ENCODE measurements at regions not wholly inside any gene's neighbourhood (a gene's known extent, or its start where the extent isn't known, plus 50 kb on each side); places are given as distances from the start of the nearest gene placed in this dataset.
"Not testable (repeated sequence)": the region's sequence is repeated elsewhere in the genome, so short reads cannot be mapped to it uniquely, and the experiment has no call there.

DNA sequence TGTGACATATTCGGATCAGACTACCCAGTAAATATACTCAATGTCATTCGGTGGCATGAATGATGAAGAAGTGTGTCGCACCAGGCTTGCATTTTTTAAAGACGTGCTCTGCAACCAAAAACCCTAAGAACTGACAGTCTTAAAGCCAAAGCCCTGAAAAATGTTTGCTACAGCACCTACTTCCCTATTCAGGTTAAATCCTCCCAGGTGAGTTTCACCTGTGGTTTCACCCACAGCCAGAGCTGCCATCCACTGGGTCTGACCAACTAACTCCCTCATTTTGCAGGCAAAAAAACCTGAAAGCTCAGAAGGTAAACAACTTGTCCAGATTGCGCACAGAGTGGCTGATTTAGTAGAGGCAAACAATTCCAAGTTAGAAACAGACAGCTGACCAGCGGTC lies 222.3 kb upstream of the MGAT5 start:
- Histone ChIP-seq H3K36me3 (ENCODE audit: control insufficient read depth, insufficient read depth, low read length) (no peaks in the 10 kb centered on the region), H3K4me3 (ENCODE audit: low read length) (no peak overlapping the region), H3K4me1 (ENCODE audit: control insufficient read depth, insufficient read depth, low read length) (no peaks in the 10 kb centered on the region), H3K27me3 (ENCODE audit: control insufficient read depth, insufficient read depth, low read length) (no peaks in the 10 kb centered on the region), H3K27ac (ENCODE audit: low read depth, low read length) (no peak overlapping the region), H3K9ac (ENCODE audit: low read length) (no peak overlapping the region)

DNA sequence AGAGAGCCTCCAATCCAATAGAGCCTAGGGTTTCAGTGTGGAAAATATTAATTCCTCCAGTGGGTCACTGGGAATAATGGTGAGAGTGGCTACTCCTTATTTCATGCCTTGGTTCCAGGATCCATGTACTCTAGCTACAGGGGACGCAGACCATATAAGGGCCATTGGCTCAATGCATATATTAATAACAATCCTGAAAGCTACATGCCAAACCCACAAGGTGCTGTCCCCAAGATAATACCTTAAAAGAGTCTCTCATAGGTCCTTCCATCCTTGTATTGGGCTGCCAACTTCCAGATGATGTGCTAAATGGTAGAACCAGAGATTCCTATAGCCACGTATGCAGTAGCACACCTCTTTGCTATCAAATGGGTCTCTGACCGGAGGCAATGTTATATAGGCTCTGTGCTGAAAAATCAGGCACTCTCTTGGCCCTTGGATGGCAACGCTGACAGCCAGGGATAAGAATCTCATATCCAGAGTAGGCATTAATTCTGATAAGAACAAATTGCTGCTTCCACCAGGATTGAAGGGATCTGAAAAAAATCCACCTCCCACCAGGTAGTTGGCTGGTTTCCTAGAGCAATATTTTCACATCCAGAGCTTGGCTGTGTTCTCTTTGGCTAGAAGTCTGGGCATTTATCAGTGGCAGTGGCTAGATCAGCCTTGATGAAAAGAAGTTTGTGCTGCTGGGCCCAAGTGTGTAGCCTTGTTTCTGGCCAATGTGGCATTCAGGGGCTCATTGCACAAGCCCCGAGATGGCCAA lies 218.1 kb upstream of the MGAT5 start:
- H3K27ac ChIP-seq (ENCODE audit: low read depth, low read length) = no peak overlapping the region
- H3K36me3 ChIP-seq (ENCODE audit: control insufficient read depth, insufficient read depth, low read length) = no peaks in the 10 kb centered on the region
- no peaks in the 10 kb centered on the region for H3K27me3 ChIP-seq (ENCODE audit: control insufficient read depth, insufficient read depth, low read length)
- no peaks in the 10 kb centered on the region for H3K4me1 ChIP-seq (ENCODE audit: control insufficient read depth, insufficient read depth, low read length)
- H3K4me3 ChIP-seq (ENCODE audit: low read length) = no peak overlapping the region
- H3K9ac ChIP-seq (ENCODE audit: low read length) = no peak overlapping the region

DNA sequence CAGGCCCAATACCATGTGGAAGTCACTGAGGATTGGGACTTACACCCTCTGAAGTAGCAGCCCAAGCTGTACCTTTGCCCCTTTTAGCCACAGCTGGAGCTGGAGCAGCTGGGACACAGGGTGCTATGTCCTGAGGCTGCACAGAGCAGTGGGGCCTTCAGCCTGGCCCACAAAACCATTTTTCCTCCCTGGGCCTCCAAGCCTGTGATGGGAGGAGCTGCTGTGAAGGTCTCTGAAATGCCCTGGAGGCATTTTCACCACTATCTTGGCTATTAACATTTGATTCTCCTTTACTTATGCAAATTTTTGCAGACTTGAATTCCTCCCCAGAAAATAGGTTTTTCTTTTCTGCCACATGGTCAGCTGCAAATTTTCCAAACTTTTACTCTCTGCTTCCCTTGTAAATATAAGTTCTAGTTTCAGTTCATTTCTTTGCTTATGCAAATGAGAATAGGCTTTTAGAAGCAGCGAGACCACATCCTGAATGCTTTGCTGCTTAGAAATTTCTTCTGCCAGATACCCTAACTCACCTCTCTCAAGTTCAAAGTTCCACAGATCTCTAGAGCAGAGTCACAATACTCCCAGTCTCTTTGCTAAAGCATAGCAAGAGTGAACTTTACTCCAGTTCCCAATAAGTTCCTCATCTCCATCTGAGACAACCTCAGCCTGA lies 213.8 kb upstream of the MGAT5 start:
- no peaks in the 10 kb centered on the region for H3K4me1 ChIP-seq (ENCODE audit: control insufficient read depth, insufficient read depth, low read length)
- no peaks in the 10 kb centered on the region for H3K27me3 ChIP-seq (ENCODE audit: control insufficient read depth, insufficient read depth, low read length)
- no peaks in the 10 kb centered on the region for H3K36me3 ChIP-seq (ENCODE audit: control insufficient read depth, insufficient read depth, low read length)
- no peak overlapping the region for H3K4me3 ChIP-seq (ENCODE audit: low read length)
- no peak overlapping the region for H3K27ac ChIP-seq (ENCODE audit: low read depth, low read length)
- H3K9ac ChIP-seq (ENCODE audit: low read length) = no peak overlapping the region

DNA sequence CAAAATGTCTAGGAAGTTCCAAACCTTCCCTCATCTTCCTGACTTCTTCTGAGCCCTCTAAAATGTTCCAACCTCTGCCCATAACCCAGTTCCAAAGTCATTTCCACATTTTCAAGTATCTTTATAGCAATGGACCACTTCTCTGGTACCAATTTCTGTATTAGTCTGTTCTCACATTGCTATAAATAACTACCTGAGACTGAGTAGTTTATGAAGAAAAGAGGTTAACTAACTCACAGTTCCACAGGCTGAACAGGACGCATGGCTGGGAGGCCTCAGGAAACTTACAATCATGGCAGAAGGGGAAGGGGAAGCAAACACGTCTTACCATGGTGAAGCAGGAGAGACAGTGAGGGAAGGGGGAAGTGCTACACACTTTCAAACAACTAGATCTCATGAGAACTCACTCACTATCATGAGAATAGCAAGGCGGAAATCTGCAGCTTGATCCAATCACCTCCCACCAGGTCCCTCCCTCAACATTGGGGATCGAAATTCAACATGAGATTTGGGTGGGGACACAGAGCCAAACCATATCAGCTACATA lies 213.2 kb upstream of the MGAT5 start:
- H3K27me3 ChIP-seq (ENCODE audit: control insufficient read depth, insufficient read depth, low read length); H3K4me1 ChIP-seq (ENCODE audit: control insufficient read depth, insufficient read depth, low read length); H3K36me3 ChIP-seq (ENCODE audit: control insufficient read depth, insufficient read depth, low read length); H3K4me3 ChIP-seq (ENCODE audit: low read length); H3K9ac ChIP-seq (ENCODE audit: low read length); H3K27ac ChIP-seq (ENCODE audit: low read depth, low read length): not testable (repeated sequence)

DNA sequence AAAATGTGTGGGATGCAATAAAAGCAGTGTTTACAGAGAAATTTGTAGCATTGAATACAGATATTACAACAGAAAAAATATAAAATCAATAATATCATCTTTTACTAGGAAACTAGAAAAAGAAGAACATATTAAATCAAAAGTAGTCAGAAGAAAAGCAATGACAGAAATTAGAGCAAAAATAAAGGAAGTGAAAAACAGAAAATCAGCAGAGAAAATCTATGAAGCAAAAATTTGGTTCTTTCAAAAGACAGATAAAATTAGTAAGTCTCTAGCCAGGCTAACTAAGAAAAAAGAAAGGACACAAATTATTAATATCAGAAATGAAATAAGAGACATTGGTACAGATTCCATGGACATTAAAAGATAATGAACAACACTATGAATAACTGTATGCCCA lies 212.0 kb upstream of the MGAT5 start:
- Histone ChIP-seq H3K4me1 (ENCODE audit: control insufficient read depth, insufficient read depth, low read length) (no peaks in the 10 kb centered on the region), H3K27me3 (ENCODE audit: control insufficient read depth, insufficient read depth, low read length) (no peaks in the 10 kb centered on the region), H3K4me3 (ENCODE audit: low read length) (no peak overlapping the region), H3K36me3 (ENCODE audit: control insufficient read depth, insufficient read depth, low read length) (no peaks in the 10 kb centered on the region), H3K9ac (ENCODE audit: low read length) (no peak overlapping the region), H3K27ac (ENCODE audit: low read depth, low read length) (no peak overlapping the region)

DNA sequence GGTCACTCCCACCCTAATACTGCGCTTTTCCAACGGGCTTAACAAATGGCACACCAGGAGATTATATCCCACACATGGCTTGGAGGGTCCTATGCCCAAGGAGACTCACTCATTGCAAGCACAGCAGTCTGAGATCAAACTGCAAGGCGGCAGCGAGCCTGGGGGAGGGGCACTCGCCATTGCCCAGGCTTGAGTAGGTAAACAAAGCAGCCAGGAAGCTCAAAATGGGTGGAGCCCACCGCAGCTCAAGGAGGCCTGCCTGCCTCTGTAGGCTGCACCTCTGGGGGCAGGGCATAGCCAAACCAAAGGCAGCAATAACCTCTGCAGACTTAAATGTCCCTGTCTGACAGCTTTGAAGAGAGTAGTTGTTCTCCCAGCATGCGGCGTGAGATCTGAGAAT lies 210.8 kb upstream of the MGAT5 start:
- H3K27me3 ChIP-seq (ENCODE audit: control insufficient read depth, insufficient read depth, low read length); H3K4me1 ChIP-seq (ENCODE audit: control insufficient read depth, insufficient read depth, low read length); H3K36me3 ChIP-seq (ENCODE audit: control insufficient read depth, insufficient read depth, low read length); H3K4me3 ChIP-seq (ENCODE audit: low read length); H3K9ac ChIP-seq (ENCODE audit: low read length); H3K27ac ChIP-seq (ENCODE audit: low read depth, low read length): not testable (repeated sequence)

DNA sequence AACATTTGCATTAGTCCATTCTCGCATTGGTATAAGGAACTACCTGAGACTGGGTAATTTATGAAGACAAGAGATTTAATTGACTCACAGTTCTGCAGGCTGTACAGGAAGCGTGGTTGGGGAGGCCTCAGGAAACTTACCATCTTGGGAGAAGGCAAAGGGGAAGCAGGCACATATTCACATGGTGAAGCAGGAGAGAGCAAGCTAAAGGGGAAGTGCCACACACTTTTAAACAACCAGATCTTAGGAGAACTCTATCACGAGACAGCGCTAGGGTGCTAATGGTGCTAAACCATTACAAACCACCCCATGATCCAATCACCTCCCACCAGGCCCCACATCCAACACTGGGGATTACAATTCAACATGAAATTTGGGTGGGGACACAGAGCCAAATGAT lies 201.7 kb upstream of the MGAT5 start:
- H3K9ac ChIP-seq (ENCODE audit: low read length) = no peak overlapping the region
- H3K4me3 ChIP-seq (ENCODE audit: low read length) = no peak overlapping the region
- no peaks in the 10 kb centered on the region for H3K27me3 ChIP-seq (ENCODE audit: control insufficient read depth, insufficient read depth, low read length)
- no peak overlapping the region for H3K27ac ChIP-seq (ENCODE audit: low read depth, low read length)
- no peaks in the 10 kb centered on the region for H3K4me1 ChIP-seq (ENCODE audit: control insufficient read depth, insufficient read depth, low read length)
- no peaks in the 10 kb centered on the region for H3K36me3 ChIP-seq (ENCODE audit: control insufficient read depth, insufficient read depth, low read length)

DNA sequence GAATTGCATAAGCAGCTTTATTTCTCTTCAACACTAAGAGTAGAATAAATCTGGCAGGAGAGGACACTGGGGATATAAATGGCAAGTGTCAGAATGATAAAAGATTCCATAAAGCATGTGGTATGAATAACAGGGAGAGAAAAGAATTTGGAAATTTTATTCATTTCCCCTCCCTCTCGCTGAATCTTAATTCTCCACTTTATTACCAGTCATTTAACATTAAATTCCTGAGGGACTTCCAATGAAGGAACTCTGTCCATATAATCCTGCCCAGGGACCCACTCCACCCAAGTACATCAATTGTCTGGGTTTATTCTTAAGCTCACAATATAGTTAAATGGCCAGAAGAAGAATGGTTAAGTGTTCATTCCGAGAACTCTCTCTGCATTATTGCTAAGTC lies 197.7 kb upstream of the MGAT5 start:
- Histone ChIP-seq H3K4me1 (ENCODE audit: control insufficient read depth, insufficient read depth, low read length) (no peaks in the 10 kb centered on the region), H3K36me3 (ENCODE audit: control insufficient read depth, insufficient read depth, low read length) (no peaks in the 10 kb centered on the region), H3K9ac (ENCODE audit: low read length) (no peak overlapping the region), H3K4me3 (ENCODE audit: low read length) (no peak overlapping the region), H3K27me3 (ENCODE audit: control insufficient read depth, insufficient read depth, low read length) (no peaks in the 10 kb centered on the region), H3K27ac (ENCODE audit: low read depth, low read length) (no peak overlapping the region)

DNA sequence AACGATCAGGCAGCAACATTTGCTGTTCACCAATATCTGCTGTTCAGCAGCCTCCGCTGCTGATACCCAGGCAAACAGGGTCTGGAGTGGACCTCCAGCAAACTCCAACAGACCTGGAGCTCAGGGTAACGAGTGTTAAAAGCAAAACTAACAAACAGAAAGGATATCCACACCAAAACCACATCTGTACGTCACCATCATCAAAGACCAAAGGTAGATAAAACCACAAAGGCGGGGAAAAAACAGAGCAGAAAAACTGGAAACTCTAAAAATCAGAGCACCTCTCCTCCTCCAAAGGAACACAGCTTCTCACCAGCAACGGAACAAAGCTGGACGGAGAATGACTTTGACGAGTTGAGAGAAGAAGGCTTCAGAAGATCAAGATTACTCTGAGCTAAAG lies 192.8 kb upstream of the MGAT5 start:
- not testable (repeated sequence) for H3K9ac ChIP-seq (ENCODE audit: low read length); H3K27me3 ChIP-seq (ENCODE audit: control insufficient read depth, insufficient read depth, low read length); H3K36me3 ChIP-seq (ENCODE audit: control insufficient read depth, insufficient read depth, low read length); H3K4me3 ChIP-seq (ENCODE audit: low read length); H3K27ac ChIP-seq (ENCODE audit: low read depth, low read length); H3K4me1 ChIP-seq (ENCODE audit: control insufficient read depth, insufficient read depth, low read length)

DNA sequence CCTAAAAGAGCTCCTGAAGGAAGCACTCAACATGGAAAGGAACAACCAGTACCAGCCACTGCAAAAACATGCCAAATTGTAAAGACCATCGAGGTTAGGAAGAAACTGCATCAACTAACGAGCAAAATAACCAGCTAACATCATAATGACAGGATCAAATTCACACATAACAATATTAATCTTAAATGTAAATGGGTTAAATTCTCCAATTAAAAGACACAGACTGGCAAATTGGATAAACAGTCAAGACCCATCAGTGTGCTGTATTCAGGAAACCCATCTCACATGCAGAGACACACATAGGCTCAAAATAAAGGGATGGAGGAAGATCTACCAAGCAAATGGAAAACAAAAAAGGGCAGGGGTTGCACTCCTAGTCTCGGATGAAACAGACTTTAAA lies 191.6 kb upstream of the MGAT5 start:
- H3K4me1 ChIP-seq (ENCODE audit: control insufficient read depth, insufficient read depth, low read length); H3K4me3 ChIP-seq (ENCODE audit: low read length); H3K27me3 ChIP-seq (ENCODE audit: control insufficient read depth, insufficient read depth, low read length); H3K36me3 ChIP-seq (ENCODE audit: control insufficient read depth, insufficient read depth, low read length); H3K9ac ChIP-seq (ENCODE audit: low read length); H3K27ac ChIP-seq (ENCODE audit: low read depth, low read length): not testable (repeated sequence)

DNA sequence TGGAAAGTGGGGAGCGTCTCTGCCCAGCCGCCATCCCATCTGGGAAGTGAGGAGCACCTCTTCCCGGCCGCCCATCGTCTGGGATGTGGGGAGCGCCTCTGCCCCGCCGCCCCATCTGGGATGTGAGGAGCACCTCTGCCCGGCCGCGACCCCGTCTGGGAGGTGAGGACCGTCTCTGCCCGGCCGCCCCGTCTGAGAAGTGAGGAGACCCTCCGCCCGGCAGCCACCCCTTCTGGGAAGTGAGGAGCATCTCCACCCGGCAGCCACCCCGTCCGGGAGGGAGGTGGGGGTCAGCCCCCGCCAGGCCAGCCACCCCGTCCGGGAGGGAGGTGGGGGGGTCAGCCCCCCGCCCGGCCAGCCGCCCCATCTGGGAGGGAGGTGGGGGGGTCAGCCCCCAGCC lies 190.0 kb upstream of the MGAT5 start:
- not testable (repeated sequence) for H3K4me3 ChIP-seq (ENCODE audit: low read length); H3K36me3 ChIP-seq (ENCODE audit: control insufficient read depth, insufficient read depth, low read length); H3K4me1 ChIP-seq (ENCODE audit: control insufficient read depth, insufficient read depth, low read length); H3K9ac ChIP-seq (ENCODE audit: low read length); H3K27ac ChIP-seq (ENCODE audit: low read depth, low read length); H3K27me3 ChIP-seq (ENCODE audit: control insufficient read depth, insufficient read depth, low read length)

DNA sequence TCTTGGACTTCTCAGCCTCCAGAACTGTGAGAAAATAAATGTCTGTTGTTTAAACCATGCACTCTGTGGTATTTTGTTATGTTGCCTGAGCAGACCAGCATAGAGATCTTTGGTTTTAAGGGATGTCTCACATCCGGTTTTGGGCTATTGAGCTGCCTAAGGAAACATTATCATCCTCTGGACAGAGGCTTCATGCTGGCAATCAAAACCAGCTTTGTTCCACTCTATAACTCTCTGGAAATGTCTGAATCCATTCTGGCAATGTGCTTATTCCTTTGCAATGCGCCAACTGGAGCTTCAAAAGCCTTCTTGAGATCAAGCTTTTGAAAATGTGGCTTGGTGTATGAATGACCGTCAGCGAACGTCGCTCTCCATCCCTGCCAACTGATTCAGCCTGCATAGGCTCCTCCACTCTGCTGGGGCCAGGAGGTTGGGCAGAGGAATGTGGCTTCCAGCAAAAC lies 183.6 kb upstream of the MGAT5 start:
- no peaks in the 10 kb centered on the region for H3K27me3 ChIP-seq (ENCODE audit: control insufficient read depth, insufficient read depth, low read length)
- H3K4me1 ChIP-seq (ENCODE audit: control insufficient read depth, insufficient read depth, low read length) = peaks cover 7% of the 10 kb centered on the region
- H3K36me3 ChIP-seq (ENCODE audit: control insufficient read depth, insufficient read depth, low read length) = no peaks in the 10 kb centered on the region
- H3K27ac ChIP-seq (ENCODE audit: low read depth, low read length) = no peak overlapping the region
- H3K9ac ChIP-seq (ENCODE audit: low read length) = no peak overlapping the region
- H3K4me3 ChIP-seq (ENCODE audit: low read length) = no peak overlapping the region

DNA sequence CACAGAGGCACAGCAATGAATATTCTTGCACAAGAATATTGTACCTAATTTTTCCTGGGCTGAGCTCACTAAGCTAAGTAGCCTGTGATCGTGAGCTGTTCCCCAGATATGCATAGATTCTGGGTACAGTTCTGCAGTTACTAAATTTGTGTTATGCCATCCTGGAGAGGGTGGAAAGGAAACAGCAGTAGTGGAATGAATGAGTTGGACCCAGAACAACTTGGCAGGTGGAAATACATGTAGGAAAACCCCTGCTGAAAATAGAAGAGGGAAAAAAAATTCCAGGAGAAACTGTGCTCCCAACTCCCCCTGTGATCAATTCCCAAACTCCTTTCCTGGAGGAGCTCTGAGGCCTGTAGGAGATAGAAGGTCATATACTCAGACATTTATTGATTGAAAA lies 181.5 kb upstream of the MGAT5 start:
- H3K36me3 ChIP-seq (ENCODE audit: control insufficient read depth, insufficient read depth, low read length) = no peaks in the 10 kb centered on the region
- no peak overlapping the region for H3K4me3 ChIP-seq (ENCODE audit: low read length)
- no peaks in the 10 kb centered on the region for H3K27me3 ChIP-seq (ENCODE audit: control insufficient read depth, insufficient read depth, low read length)
- H3K27ac ChIP-seq (ENCODE audit: low read depth, low read length) = no peak overlapping the region
- H3K4me1 ChIP-seq (ENCODE audit: control insufficient read depth, insufficient read depth, low read length) = peaks cover 7% of the 10 kb centered on the region
- no peak overlapping the region for H3K9ac ChIP-seq (ENCODE audit: low read length)

All from rectal smooth muscle tissue (tissue), 1 donor.